Lung (tissue), 11 donors: ENCODE measurements at regions not wholly inside any gene's neighbourhood (a gene's known extent, or its start where the extent isn't known, plus 50 kb on each side); places are given as distances from the start of the nearest gene placed in this dataset.

Experiments used
- ATAC-seq: fragments of 200-7000 bp; cut with Tn5 transposase; one replicate; pipeline ENCODE4 v1.9.1; 2020; ENCODE audit warnings: moderate number of reproducible peaks; ENCODE audit not compliant: insufficient read depth, low FRiP score
- DNase-seq, 3 donors: peaks; one replicate each; pipeline ENCODE4 v3.0.0-alpha.2; 2013 to 2017
- H3K27ac ChIP-seq, 2 donors: one replicate each; pipeline ENCODE4 v1.5.1; 2013; ENCODE audit warnings: mild to moderate bottlenecking in 2 of 2, moderate library complexity in 2 of 2, control low read depth in 1 of 2, inconsistent platforms in 1 of 2, low read depth in 1 of 2, low read length in 1 of 2
- H3K27me3 ChIP-seq, 3 donors: one replicate each; pipeline ENCODE4 v1.5.1; 2013; ENCODE audit warnings: low read length in 2 of 3; ENCODE audit not compliant: control insufficient read depth in 3 of 3, insufficient read depth in 3 of 3
- H3K36me3 ChIP-seq, 4 donors: one replicate each; pipeline ENCODE4 v1.5.1; 2013; ENCODE audit warnings: low read length in 4 of 4, mild to moderate bottlenecking in 1 of 4, moderate library complexity in 1 of 4; ENCODE audit not compliant: control insufficient read depth in 4 of 4, insufficient read depth in 4 of 4
- H3K4me1 ChIP-seq, 5 donors: one replicate each; pipeline ENCODE4 v1.5.1; 2013; ENCODE audit warnings: low read length in 5 of 5, mild to moderate bottlenecking in 2 of 5, moderate library complexity in 1 of 5; ENCODE audit not compliant: control insufficient read depth in 5 of 5, insufficient read depth in 5 of 5
- H3K4me3 ChIP-seq: one replicate; pipeline ENCODE4 v1.5.1; 2013; ENCODE audit warnings: mild to moderate bottlenecking, control low read depth, moderate library complexity
- H3K9ac ChIP-seq, 2 donors: one replicate each; pipeline ENCODE4 v1.5.1; 2013; ENCODE audit warnings: low read length in 2 of 2, control low read depth in 1 of 2; ENCODE audit not compliant: insufficient read depth in 1 of 2
- H3K9me3 ChIP-seq, 4 donors: one replicate each; pipeline ENCODE4 v1.5.1; 2013; ENCODE audit warnings: low read length in 3 of 4, mild to moderate bottlenecking in 1 of 4, moderate library complexity in 1 of 4; ENCODE audit not compliant: control insufficient read depth in 4 of 4, insufficient read depth in 3 of 4
- WGBS, 2 donors: extraction: QIAGEN DNeasy Blood & Tissue Kit; methylation state at CpG; one replicate each; pipeline ENCODE4 v1.1.7; 2013; 5-methylcytosine and 5-hydroxymethylcytosine counted together
- TF ChIP-seq, protein P1 (sequence below): IDR thresholded peaks from 2 replicates; pipeline ENCODE4 v1.5.1; 2012; ENCODE audit warnings: mild to moderate bottlenecking; ENCODE audit errors: control extremely low read depth, extremely low read depth
- donor health status: control.
- donor health status: control.
- donor health status: Bipolar disorder and iron deficiency.
- donor health status: healthy.
- donor health status: DM: yes; HTN: yes; CAD: no.

- 75 to 80% methylated on average over 13 of the region's 13 CpGs for WGBS, 2 donors
- H3K36me3 ChIP-seq = no peaks in the 10 kb centered on the region
- no peaks in the 10 kb centered on the region for H3K27me3 ChIP-seq
- no peak overlapping the region for H3K9ac ChIP-seq
- DNase-seq (peak in 1 of 3 donors; percentile 13), ATAC-seq (no peak)
- H3K4me3 ChIP-seq = no peak overlapping the region
- TF ChIP-seq, protein P1, sequence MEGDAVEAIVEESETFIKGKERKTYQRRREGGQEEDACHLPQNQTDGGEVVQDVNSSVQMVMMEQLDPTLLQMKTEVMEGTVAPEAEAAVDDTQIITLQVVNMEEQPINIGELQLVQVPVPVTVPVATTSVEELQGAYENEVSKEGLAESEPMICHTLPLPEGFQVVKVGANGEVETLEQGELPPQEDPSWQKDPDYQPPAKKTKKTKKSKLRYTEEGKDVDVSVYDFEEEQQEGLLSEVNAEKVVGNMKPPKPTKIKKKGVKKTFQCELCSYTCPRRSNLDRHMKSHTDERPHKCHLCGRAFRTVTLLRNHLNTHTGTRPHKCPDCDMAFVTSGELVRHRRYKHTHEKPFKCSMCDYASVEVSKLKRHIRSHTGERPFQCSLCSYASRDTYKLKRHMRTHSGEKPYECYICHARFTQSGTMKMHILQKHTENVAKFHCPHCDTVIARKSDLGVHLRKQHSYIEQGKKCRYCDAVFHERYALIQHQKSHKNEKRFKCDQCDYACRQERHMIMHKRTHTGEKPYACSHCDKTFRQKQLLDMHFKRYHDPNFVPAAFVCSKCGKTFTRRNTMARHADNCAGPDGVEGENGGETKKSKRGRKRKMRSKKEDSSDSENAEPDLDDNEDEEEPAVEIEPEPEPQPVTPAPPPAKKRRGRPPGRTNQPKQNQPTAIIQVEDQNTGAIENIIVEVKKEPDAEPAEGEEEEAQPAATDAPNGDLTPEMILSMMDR = no peak
- no peaks in the 10 kb centered on the region for H3K9me3 ChIP-seq
- peaks cover 0 to 13% (median 0%) of the 10 kb centered on the region in 5 donors for H3K4me1 ChIP-seq
- H3K27ac ChIP-seq = peak overlapping the region in 1 of 2 donors; percentile 14
These were observed 502.0 kb upstream of the CELF2 start for GRCh38 chr10:10515479-10516204.

- ATAC-seq (no peak), DNase-seq (peak in 2 of 3 donors; percentile 56 to 64)
These were observed 501.1 kb upstream of the CELF2 start for GRCh38 chr10:10516346-10517130.

DNA sequence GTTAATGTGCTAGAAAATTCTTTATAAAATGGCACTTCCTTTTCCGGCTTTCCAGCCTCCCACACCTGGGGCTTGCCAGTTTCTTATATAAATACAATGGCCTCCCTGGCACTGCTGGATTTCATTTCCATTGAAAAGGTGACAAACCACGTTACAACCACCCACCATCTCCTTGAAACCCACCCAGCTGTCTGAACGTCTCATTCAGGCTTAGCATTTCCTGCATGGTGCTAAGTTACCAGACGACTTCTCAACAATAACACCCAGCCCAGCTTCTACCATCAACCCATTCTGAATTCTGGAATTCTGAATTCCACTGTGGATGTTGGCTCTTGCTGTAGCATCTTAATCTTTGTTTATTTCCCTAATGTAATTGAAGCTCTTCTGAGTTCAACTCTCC is 499.8 kb upstream of the CELF2 start:
- Histone ChIP-seq H3K27me3 (no peaks in the 10 kb centered on the region), H3K9me3 (no peaks in the 10 kb centered on the region), H3K36me3 (no peaks in the 10 kb centered on the region), H3K4me1 (peaks cover 0 to 13% (median 0%) of the 10 kb centered on the region in 5 donors), H3K4me3 (no peak overlapping the region), H3K27ac (no peak overlapping the region), H3K9ac (no peak overlapping the region)
- ATAC-seq = no peak
- TF ChIP-seq, protein P1 = no peak
- 72 to 76% methylated on average over 4 of the region's 4 CpGs for WGBS, 2 donors
- no peak for DNase-seq

More at GRCh38 chr10:10516346-10517130, 501.1 kb upstream of the CELF2 start:
- WGBS, 2 donors = 77 to 82% methylated on average over 8 of the region's 8 CpGs
- no peak overlapping the region for H3K27ac ChIP-seq
- peaks cover 0 to 13% (median 0%) of the 10 kb centered on the region in 5 donors for H3K4me1 ChIP-seq
- no peaks in the 10 kb centered on the region for H3K36me3 ChIP-seq
- TF ChIP-seq, protein P1 = no peak
- no peak overlapping the region for H3K9ac ChIP-seq
- H3K27me3 ChIP-seq = no peaks in the 10 kb centered on the region
- H3K4me3 ChIP-seq = no peak overlapping the region
- H3K9me3 ChIP-seq = no peaks in the 10 kb centered on the region
